Erythroblast (primary cell): ENCODE measurements at regions not wholly inside any gene's neighbourhood (a gene's known extent, or its start where the extent isn't known, plus 50 kb on each side); places are given as distances from the start of the nearest gene placed in this dataset.

Experiments used
- GATA1 ChIP-seq: IDR thresholded peaks from 2 replicates; pipeline ENCODE4 v1.6.1; 2011; ENCODE audit warnings: low read depth, mild to moderate bottlenecking, control low read depth, low read length, moderate library complexity
- POLR2A ChIP-seq: IDR thresholded peaks from 2 replicates; pipeline ENCODE4 v1.6.1; 2011; ENCODE audit warnings: mild to moderate bottlenecking, low read length

DNA sequence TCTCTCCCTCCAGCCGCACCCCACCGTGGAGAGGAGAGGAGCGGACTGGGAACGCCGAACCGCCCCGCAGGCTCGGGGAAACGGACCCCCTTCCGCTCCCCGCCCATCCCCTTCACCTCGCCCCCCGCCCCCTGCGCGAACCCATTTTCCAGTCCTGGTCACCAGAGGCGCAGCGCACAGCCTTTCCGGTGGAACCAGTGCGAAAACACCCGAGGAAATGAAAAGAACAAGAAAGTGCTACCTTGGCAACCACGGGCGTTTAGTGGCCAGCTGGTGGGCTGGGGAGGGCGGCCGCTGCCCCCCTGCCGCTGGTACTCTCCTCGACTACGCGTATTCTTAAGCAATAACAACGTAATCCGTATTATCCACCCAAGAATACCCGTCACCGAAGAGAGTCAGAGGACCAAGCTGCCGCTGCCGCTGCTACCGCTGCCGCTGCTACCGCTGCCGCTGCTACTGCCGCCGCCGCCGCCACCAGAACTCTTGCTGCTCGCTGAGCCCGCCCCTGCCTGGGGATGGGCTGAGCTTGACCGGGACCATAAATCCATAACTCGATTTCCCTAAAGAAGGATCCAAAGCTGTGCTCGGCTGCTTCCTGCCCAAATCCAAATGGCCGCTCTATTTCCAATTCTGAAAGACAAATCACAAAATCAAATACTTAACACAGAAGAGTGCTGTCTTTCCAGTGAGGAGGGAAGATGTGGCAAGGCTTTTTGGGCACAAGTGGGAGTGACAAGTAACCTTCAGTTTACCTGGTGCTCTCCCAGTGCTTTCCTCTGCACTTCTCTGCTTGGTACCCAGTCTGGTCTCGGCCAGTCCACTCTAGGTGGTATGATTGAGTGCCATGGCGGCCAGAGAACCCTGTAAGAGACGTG lies 125.2 kb upstream of the DPYD start:
- TF ChIP-seq POLR2A = no peak
- no peak for TF ChIP-seq GATA1
